PC-9 (cell line): ENCODE measurements at regions not wholly inside any gene's neighbourhood (a gene's known extent, or its start where the extent isn't known, plus 50 kb on each side); places are given as distances from the start of the nearest gene placed in this dataset.

Experiments used
- BruUV-seq: library from RNA; stranded (reverse); fragments of 400-500 nt; replicated peaks from 2 replicates; lab custom pipeline; 2021; lab: Mats Ljungman, UMichigan
- CTCF ChIA-PET: fragments of 300-600 bp; sonication (Branson Sonifier 250); formaldehyde crosslinking; loops from one replicate; lab custom pipeline; 2022; ENCODE audit warnings: antibody characterized with exemption; lab: Charles Lee
- POLR2A ChIA-PET: fragments of 300-600 bp; sonication (Branson Sonifier 250); formaldehyde crosslinking; loops from one replicate; lab custom pipeline; 2022; ENCODE audit warnings: antibody characterized with exemption; ENCODE audit not compliant: unreplicated experiment; lab: Charles Lee
- DNase-seq, 2 experiments: peaks; one replicate each; pipeline versions ENCODE4 v3.0.0 to v3.0.0-alpha.2; 2015 to 2022; ENCODE audit warnings: mixed read lengths in 1 of 2
- H2AFZ ChIP-seq: fragments of 200-600 bp; sonication (generic); 2 replicates; pipeline ENCODE4 v1.8.1; 2017; ENCODE audit warnings: antibody characterized with exemption
- H3F3A ChIP-seq: fragments of 200-600 bp; sonication (generic); 2 replicates; pipeline ENCODE4 v1.8.1; 2017; ENCODE audit warnings: antibody characterized with exemption, mild to moderate bottlenecking, low read depth; ENCODE audit not compliant: insufficient read depth
- H3K27ac ChIP-seq: fragments of 200-600 bp; sonication (generic); 2 replicates; pipeline ENCODE4 v1.6.1; 2016; ENCODE audit warnings: mixed run types
- H3K27me3 ChIP-seq: fragments of 200-600 bp; sonication (generic); 2 replicates; pipeline ENCODE4 v1.6.1; 2016; ENCODE audit warnings: low read depth, mixed run types; ENCODE audit not compliant: insufficient read depth
- H3K36me3 ChIP-seq: fragments of 200-600 bp; sonication (generic); 2 replicates; pipeline ENCODE4 v1.6.1; 2016; ENCODE audit warnings: low read depth, mixed run types
- H3K4me1 ChIP-seq: fragments of 200-600 bp; sonication (generic); replicated peaks from 2 replicates; pipeline ENCODE4 v1.6.1; 2016; ENCODE audit warnings: mixed run types; ENCODE audit not compliant: insufficient read depth
- H3K4me2 ChIP-seq: fragments of 200-600 bp; sonication (generic); 2 replicates; pipeline ENCODE4 v1.6.1; 2017; ENCODE audit warnings: mixed run types
- H3K4me3 ChIP-seq: fragments of 200-600 bp; sonication (generic); 2 replicates; pipeline ENCODE4 v1.6.1; 2016; ENCODE audit warnings: mixed run types
- H3K79me2 ChIP-seq: fragments of 200-600 bp; sonication (generic); 2 replicates; pipeline ENCODE4 v1.6.1; 2017; ENCODE audit warnings: low read depth, mixed run types
- H3K9me2 ChIP-seq: fragments of 200-600 bp; sonication (generic); 2 replicates; pipeline ENCODE4 v1.8.1; 2017; ENCODE audit warnings: mild to moderate bottlenecking; ENCODE audit not compliant: insufficient read depth
- H3K9me3 ChIP-seq: fragments of 200-600 bp; sonication (generic); 2 replicates; pipeline ENCODE4 v1.8.1; 2016; ENCODE audit warnings: low read depth; ENCODE audit not compliant: insufficient read depth
- H4K20me1 ChIP-seq: fragments of 200-600 bp; sonication (generic); 2 replicates; pipeline ENCODE4 v1.8.1; 2017; ENCODE audit not compliant: insufficient read depth
- CTCF ChIP-seq: fragments of 200-600 bp; sonication (generic); conservative IDR thresholded peaks from 2 replicates; pipeline ENCODE4 v1.6.1; 2017; ENCODE audit warnings: mixed run types, antibody characterized with exemption, mild to moderate bottlenecking, moderate library complexity
- EZH2 ChIP-seq: fragments of 200-600 bp; sonication (generic); IDR thresholded peaks from 2 replicates; pipeline ENCODE4 v1.8.0; 2017; ENCODE audit warnings: antibody characterized with exemption, low read depth
- intact Hi-C: fragments of 100-400 bp; cut with micrococcal nuclease; formaldehyde crosslinking; loops from one replicate; pipeline ENCODE4 v1.10.0; 2022; ENCODE audit not compliant: unreplicated experiment

DNA sequence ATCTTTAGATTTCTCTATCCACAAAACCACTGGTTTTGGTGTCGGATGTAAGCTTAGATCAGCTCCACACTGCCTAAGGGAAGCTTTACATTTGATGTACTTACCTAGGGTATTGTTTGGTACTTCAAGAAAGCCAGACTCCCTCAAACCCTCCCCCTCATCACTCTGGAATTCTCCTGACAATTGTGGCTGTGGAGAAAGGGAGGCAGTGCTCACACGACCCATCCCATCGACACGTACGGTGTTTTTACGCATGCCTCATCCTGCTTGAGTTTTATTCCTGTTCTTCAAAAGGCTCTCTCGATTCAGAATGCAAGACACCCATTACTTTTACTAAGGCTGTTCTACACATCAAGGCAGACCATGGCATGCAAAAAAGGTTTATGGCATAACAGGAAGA, 67.3 kb upstream of the ONECUT1 start:
- Histone ChIP-seq H3K9me3 (no peaks in the 10 kb centered on the region), H2AFZ (no peak overlapping the region), H3K36me3 (no peaks in the 10 kb centered on the region), H3K4me1 (no peaks in the 10 kb centered on the region), H3K9me2 (no peaks in the 10 kb centered on the region), H4K20me1 (no peaks in the 10 kb centered on the region), H3K4me2 (no peak overlapping the region), H3K79me2 (no peaks in the 10 kb centered on the region), H3K27ac (no peak overlapping the region), H3F3A (no peaks in the 10 kb centered on the region), H3K27me3 (peaks cover 28% of the 10 kb centered on the region), H3K4me3 (no peak overlapping the region)
- ChIA-PET POLR2A (no interaction called here), CTCF (no interaction called here)
- no TSS peak for BruUV-seq
- no peak for TF ChIP-seq EZH2
- no peak for TF ChIP-seq CTCF
- intact Hi-C loops, result no loop called here
- DNase-seq, result no peak

GRCh38 chr15:52856286-52856685, 66.2 kb upstream of the ONECUT1 start:
- H3K4me2 ChIP-seq, result no peak overlapping the region
- H2AFZ ChIP-seq, result no peak overlapping the region
- no peaks in the 10 kb centered on the region for H3K4me1 ChIP-seq
- CTCF ChIA-PET, result no interaction called here
- no peaks in the 10 kb centered on the region for H3F3A ChIP-seq
- H3K4me3 ChIP-seq, result no peak overlapping the region
- TF ChIP-seq CTCF, result no peak
- no peak for TF ChIP-seq EZH2
- H3K36me3 ChIP-seq, result no peaks in the 10 kb centered on the region
- POLR2A ChIA-PET, result no interaction called here
- intact Hi-C loops, result no loop called here
- BruUV-seq, result no TSS peak
- H3K27ac ChIP-seq, result no peak overlapping the region
- no peaks in the 10 kb centered on the region for H3K9me2 ChIP-seq
- H3K27me3 ChIP-seq, result peaks cover 26% of the 10 kb centered on the region
- H3K79me2 ChIP-seq, result no peaks in the 10 kb centered on the region
- H3K9me3 ChIP-seq, result no peaks in the 10 kb centered on the region
- DNase-seq, result no peak
- no peaks in the 10 kb centered on the region for H4K20me1 ChIP-seq

- Histone ChIP-seq H3K4me3 (no peak overlapping the region), H3K9me3 (no peaks in the 10 kb centered on the region), H3K9me2 (no peaks in the 10 kb centered on the region), H3K27me3 (peaks cover 26% of the 10 kb centered on the region), H4K20me1 (no peaks in the 10 kb centered on the region), H2AFZ (no peak overlapping the region), H3K36me3 (no peaks in the 10 kb centered on the region), H3K4me2 (no peak overlapping the region), H3K4me1 (no peaks in the 10 kb centered on the region), H3F3A (no peaks in the 10 kb centered on the region), H3K79me2 (no peaks in the 10 kb centered on the region), H3K27ac (no peak overlapping the region)
- ChIA-PET POLR2A (no interaction called here), CTCF (no interaction called here)
- DNase-seq, result no peak
- BruUV-seq, result no TSS peak
- TF ChIP-seq CTCF (no peak), EZH2 (no peak)
- intact Hi-C loops, result no loop called here
These were observed 65.0 kb upstream of the ONECUT1 start for GRCh38 chr15:52855157-52855556.
